Testis (tissue), 2 donors: ENCODE measurements at regions not wholly inside any gene's neighbourhood (a gene's known extent, or its start where the extent isn't known, plus 50 kb on each side); places are given as distances from the start of the nearest gene placed in this dataset.

ENCODE experiments used
- CTCF ChIP-seq, 3 experiments: fragments of 450-650 bp in 2 of 3; fragments of 200-600 bp in 1 of 3; sonication (generic) in 1 of 3; IDR thresholded peaks; one replicate each; pipeline ENCODE4 v1.5.1; 2016 to 2019; ENCODE audit warnings: antibody characterized with exemption in 3 of 3, mild to moderate bottlenecking in 2 of 3, moderate library complexity in 1 of 3
- POLR2A ChIP-seq: fragments of 450-650 bp; IDR thresholded peaks from one replicate; pipeline ENCODE4 v1.6.1; 2017; ENCODE audit warnings: antibody characterized with exemption, mild to moderate bottlenecking, moderate library complexity

GRCh38 chr5:67268231-67269021 lies 71.8 kb upstream of the CD180 start:
- TF ChIP-seq CTCF (IDR thresholded peaks at IDR 0.05) (no peak), POLR2A (no peak)
